ENCODE measurements at regions not wholly inside any gene's neighbourhood (a gene's known extent, or its start where the extent isn't known, plus 50 kb on each side); places are given as distances from the start of the nearest gene placed in this dataset.

- no peak for DNase-seq
These were observed 348.5 kb downstream of the EN1 start for GRCh38 chr2:118498943-118499342.

- DNase-seq, result no peak
These were observed 350.4 kb downstream of the EN1 start for GRCh38 chr2:118496870-118497611.

GRCh38 chr2:118496467-118496866 lies 351.0 kb downstream of the EN1 start:
- DNase-seq, result no peak

- DNase-seq, result no peak
These were observed 352.2 kb downstream of the EN1 start for GRCh38 chr2:118495290-118495689.

- no peak for DNase-seq
These were observed 354.2 kb downstream of the EN1 start for GRCh38 chr2:118493213-118493612.

- DNase-seq, result no peak
These were observed 355.1 kb downstream of the EN1 start for GRCh38 chr2:118492335-118492734.

- no peak for DNase-seq
These were observed 357.1 kb downstream of the EN1 start for GRCh38 chr2:118490330-118490729.

- DNase-seq, result no peak
These were observed 357.6 kb downstream of the EN1 start for GRCh38 chr2:118489712-118490299.

- DNase-seq, result no peak
These were observed 366.1 kb downstream of the EN1 start for GRCh38 chr2:118481299-118481698.

GRCh38 chr2:118479020-118479419 lies 368.4 kb downstream of the EN1 start:
- DNase-seq, result no peak

- DNase-seq, result no peak
These were observed 370.2 kb downstream of the EN1 start for GRCh38 chr2:118477111-118477862.

- no peak for DNase-seq
These were observed 371.7 kb downstream of the EN1 start for GRCh38 chr2:118475622-118476205.

- no peak for DNase-seq
These were observed 372.9 kb downstream of the EN1 start for GRCh38 chr2:118474541-118474920.

- no peak for DNase-seq
These were observed 373.5 kb downstream of the EN1 start for GRCh38 chr2:118473846-118474540.

GRCh38 chr2:118473241-118473640 lies 374.2 kb downstream of the EN1 start:
- no peak for DNase-seq

GRCh38 chr2:118470297-118470696 lies 377.2 kb downstream of the EN1 start:
- no peak for DNase-seq

GRCh38 chr2:118469103-118469502 lies 378.3 kb downstream of the EN1 start:
- no peak for DNase-seq

GRCh38 chr2:118464546-118465265 lies 376.4 kb downstream of the INSIG2 start:
- no peak for DNase-seq

GRCh38 chr2:118464046-118464445 lies 375.8 kb downstream of the INSIG2 start:
- DNase-seq, result no peak

- no peak for DNase-seq
These were observed 372.2 kb downstream of the INSIG2 start for GRCh38 chr2:118460425-118460824.

GRCh38 chr2:118459426-118459825 lies 371.2 kb downstream of the INSIG2 start:
- no peak for DNase-seq

GRCh38 chr2:118457951-118458350 lies 369.7 kb downstream of the INSIG2 start:
- DNase-seq, result no peak
